HepG2 (cell line): ENCODE measurements at regions not wholly inside any gene's neighbourhood (a gene's known extent, or its start where the extent isn't known, plus 50 kb on each side); places are given as distances from the start of the nearest gene placed in this dataset.
"Not testable (repeated sequence)": the region's sequence is repeated elsewhere in the genome, so short reads cannot be mapped to it uniquely, and the experiment has no call there.

Source experiments
- ATAC-seq: fragments of 200-7000 bp; cut with Tn5 transposase; 3 replicates; pipeline ENCODE4 v1.9.1; 2020; ENCODE audit warnings: mild to moderate bottlenecking, moderate library complexity
- BruUV-seq: library from RNA; stranded (reverse); fragments of 400-500 nt; replicated peaks from 2 replicates; lab custom pipeline; 2021; lab: Mats Ljungman, UMichigan
- CTCF ChIA-PET: fragments of 300-600 bp; formaldehyde crosslinking; extraction: SDS; loops from one replicate; lab custom pipeline; 2021; ENCODE audit warnings: low total read pairs, inconsistent platforms, low intra/inter-chr PET ratio; lab: Yijun Ruan, JAX
- POLR2A ChIA-PET: fragments of 350-600 bp; sonication (Branson Sonifier 250); formaldehyde crosslinking; loops from one replicate; lab custom pipeline; 2020; ENCODE audit warnings: antibody characterized with exemption, inconsistent platforms; lab: Yijun Ruan, JAX
- DNase-seq: peaks from one replicate; pipeline ENCODE4 v3.0.0-alpha.2; 2015; ENCODE audit warnings: low spot score
- FAIRE-seq: peaks from 3 replicates; lab custom pipeline; 2011; peaks lifted over from hg19 to GRCh38; lab: Jason Lieb, UNC
- H2AFZ ChIP-seq: one replicate; pipeline ENCODE4 v1.6.1; 2011; ENCODE audit warnings: low read length, inconsistent platforms
- H3K27ac ChIP-seq: fragments of 300-600 bp; 3 replicates; pipeline ENCODE4 v1.8.0; 2011; ENCODE audit warnings: mixed run types, mild to moderate bottlenecking, mixed read lengths, low read length, inconsistent platforms; ENCODE audit not compliant: insufficient read depth; ENCODE audit errors: extremely low read length
- H3K27me3 ChIP-seq, 2 experiments: fragments of 200-600 bp in 1 of 2; 2 replicates in 1 of 2; 3 replicates in 1 of 2; pipeline versions ENCODE4 v1.6.0 to v1.8.0; 2011; ENCODE audit warnings: low read length in 2 of 2, mild to moderate bottlenecking in 2 of 2, moderate library complexity in 2 of 2, inconsistent platforms in 1 of 2; ENCODE audit not compliant: insufficient read depth in 2 of 2, control insufficient read depth in 1 of 2
- H3K36me3 ChIP-seq, 2 experiments: fragments of 200-600 bp in 1 of 2; replicated peaks in 1 of 2; 2 replicates in 1 of 2; 3 replicates in 1 of 2; pipeline versions ENCODE4 v1.5.1 to v1.8.0; 2011; ENCODE audit warnings: low read length in 2 of 2, inconsistent platforms in 1 of 2; ENCODE audit not compliant: insufficient read depth in 2 of 2, control insufficient read depth in 1 of 2
- H3K4me1 ChIP-seq: 2 replicates; pipeline ENCODE4 v1.5.1; 2012; ENCODE audit warnings: low read length, inconsistent platforms; ENCODE audit not compliant: insufficient read depth
- H3K4me2 ChIP-seq: 2 replicates; pipeline ENCODE4 v1.6.0; 2011; ENCODE audit warnings: low read depth, low read length, inconsistent platforms
- H3K4me3 ChIP-seq, 3 experiments: fragments of 200-600 bp in 1 of 3; sonication (generic), shearing (Covaris generic) in 1 of 3; replicated peaks in 1 of 3; 2 replicates each; pipeline ENCODE4 v1.5.1; 2011 to 2016; ENCODE audit warnings: low read length in 3 of 3, inconsistent platforms in 2 of 3, low read depth in 2 of 3, mild to moderate bottlenecking in 2 of 3, control low read depth in 1 of 3, mixed read lengths in 1 of 3; ENCODE audit not compliant: insufficient read depth in 1 of 3
- H3K79me2 ChIP-seq: one replicate; pipeline ENCODE4 v1.6.1; 2011; ENCODE audit warnings: low read length, inconsistent platforms; ENCODE audit not compliant: insufficient read depth
- H3K9ac ChIP-seq: 2 replicates; pipeline ENCODE4 v1.6.0; 2011; ENCODE audit warnings: mild to moderate bottlenecking, low read depth, low read length, inconsistent platforms; ENCODE audit not compliant: insufficient read depth
- H3K9me3 ChIP-seq: 2 replicates; pipeline ENCODE4 v1.5.1; 2012; ENCODE audit warnings: mild to moderate bottlenecking, low read length
- H4K20me1 ChIP-seq: 2 replicates; pipeline ENCODE4 v1.6.0; 2011; ENCODE audit warnings: inconsistent platforms, mild to moderate bottlenecking, low read length, moderate library complexity; ENCODE audit not compliant: insufficient read depth
- POLR2AphosphoS5 ChIP-seq: IDR thresholded peaks from 2 replicates; pipeline ENCODE4 v1.6.1; 2012; ENCODE audit warnings: low read depth, low read length
- RAD21 ChIP-seq: fragments of 450-650 bp; formaldehyde crosslinking; IDR thresholded peaks from 2 replicates; pipeline ENCODE4 v1.5.0; 2020; ENCODE audit warnings: mild to moderate bottlenecking
- SMAD9 ChIP-seq: sonication (generic); formaldehyde crosslinking; IDR thresholded peaks from 2 replicates; pipeline ENCODE4 v1.5.1; 2020; ENCODE audit warnings: mild to moderate bottlenecking, missing genetic modification reagents
- ZFP62 ChIP-seq: sonication (generic); formaldehyde crosslinking; IDR thresholded peaks from 2 replicates; pipeline ENCODE4 v1.4.0; 2020; ENCODE audit warnings: missing genetic modification reagents
- ZNF225 ChIP-seq: sonication (generic); formaldehyde crosslinking; IDR thresholded peaks from 2 replicates; pipeline ENCODE4 v1.4.0; 2020; ENCODE audit warnings: mild to moderate bottlenecking, missing genetic modification reagents
- ZNF562 ChIP-seq: sonication (generic); formaldehyde crosslinking; IDR thresholded peaks from 2 replicates; pipeline ENCODE4 v1.8.0; 2022; ENCODE audit warnings: missing genetic modification reagents, borderline replicate concordance
- ZNF816 ChIP-seq: sonication (generic); formaldehyde crosslinking; IDR thresholded peaks from 2 replicates; pipeline ENCODE4 v1.8.0; 2022; ENCODE audit warnings: missing genetic modification reagents, mild to moderate bottlenecking, borderline replicate concordance
- WGBS: methylation state at CpG from one replicate; pipeline ENCODE4 v1.1.6; 2017; ENCODE audit warnings: low lambda C conversion rate; 5-methylcytosine and 5-hydroxymethylcytosine counted together
- in situ Hi-C: cut with HindIII; loops from 2 replicates; pipeline ENCODE4 v1.10.0; 2017; ENCODE audit warnings: low pct_unique_long_range_greater_than_20kb; ENCODE audit not compliant: extremely low pct_ligation_motif_present
- intact Hi-C: fragments of 100-400 bp; cut with micrococcal nuclease; formaldehyde crosslinking; loops from one replicate; pipeline ENCODE4 v1.10.0; 2022; ENCODE audit not compliant: unreplicated experiment
- TF ChIP-seq, protein P1 (sequence below): sonication (generic); formaldehyde crosslinking; IDR thresholded peaks from 2 replicates; pipeline ENCODE4 v1.4.0; 2020; ENCODE audit warnings: mild to moderate bottlenecking, missing genetic modification reagents
- TF ChIP-seq, protein P2 (sequence below): sonication (generic); formaldehyde crosslinking; IDR thresholded peaks from 2 replicates; pipeline ENCODE4 v1.5.0; 2020; ENCODE audit warnings: missing genetic modification reagents

DNA sequence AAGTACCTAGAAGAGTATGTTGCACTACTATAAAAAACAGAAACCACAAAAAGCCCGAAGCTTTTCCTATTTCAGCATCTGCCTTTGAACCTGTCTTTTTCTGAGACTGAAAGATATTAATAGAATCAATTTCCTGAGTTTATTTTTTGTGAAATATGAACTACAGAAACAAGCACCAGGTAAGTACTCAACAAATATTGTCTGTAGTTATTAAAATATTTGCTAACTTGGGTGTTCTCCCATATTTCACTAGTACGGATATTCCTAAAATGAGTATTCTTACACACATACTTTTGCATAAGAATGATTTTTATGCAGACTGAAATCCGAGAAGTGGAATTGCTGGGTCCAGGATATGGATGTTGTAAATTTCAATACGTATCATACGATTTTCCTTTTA is 188.0 kb downstream of the OR4C45 start (continued):
- TF ChIP-seq ZNF562 (CRISPR knock-in tag) (no peak), ZNF816 (CRISPR knock-in tag) (no peak), RAD21 (CRISPR knock-in tag) (no peak), ZFP62 (no peak), SMAD9 (CRISPR knock-in tag) (no peak), ZNF225 (CRISPR knock-in tag) (no peak), POLR2AphosphoS5 (no peak)
- TF ChIP-seq, protein P1, sequence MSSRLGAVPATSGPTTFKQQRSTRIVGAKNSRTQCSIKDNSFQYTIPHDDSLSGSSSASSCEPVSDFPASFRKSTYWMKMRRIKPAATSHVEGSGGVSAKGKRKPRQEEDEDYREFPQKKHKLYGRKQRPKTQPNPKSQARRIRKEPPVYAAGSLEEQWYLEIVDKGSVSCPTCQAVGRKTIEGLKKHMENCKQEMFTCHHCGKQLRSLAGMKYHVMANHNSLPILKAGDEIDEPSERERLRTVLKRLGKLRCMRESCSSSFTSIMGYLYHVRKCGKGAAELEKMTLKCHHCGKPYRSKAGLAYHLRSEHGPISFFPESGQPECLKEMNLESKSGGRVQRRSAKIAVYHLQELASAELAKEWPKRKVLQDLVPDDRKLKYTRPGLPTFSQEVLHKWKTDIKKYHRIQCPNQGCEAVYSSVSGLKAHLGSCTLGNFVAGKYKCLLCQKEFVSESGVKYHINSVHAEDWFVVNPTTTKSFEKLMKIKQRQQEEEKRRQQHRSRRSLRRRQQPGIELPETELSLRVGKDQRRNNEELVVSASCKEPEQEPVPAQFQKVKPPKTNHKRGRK (CRISPR knock-in tag): no peak
- TF ChIP-seq, protein P2, sequence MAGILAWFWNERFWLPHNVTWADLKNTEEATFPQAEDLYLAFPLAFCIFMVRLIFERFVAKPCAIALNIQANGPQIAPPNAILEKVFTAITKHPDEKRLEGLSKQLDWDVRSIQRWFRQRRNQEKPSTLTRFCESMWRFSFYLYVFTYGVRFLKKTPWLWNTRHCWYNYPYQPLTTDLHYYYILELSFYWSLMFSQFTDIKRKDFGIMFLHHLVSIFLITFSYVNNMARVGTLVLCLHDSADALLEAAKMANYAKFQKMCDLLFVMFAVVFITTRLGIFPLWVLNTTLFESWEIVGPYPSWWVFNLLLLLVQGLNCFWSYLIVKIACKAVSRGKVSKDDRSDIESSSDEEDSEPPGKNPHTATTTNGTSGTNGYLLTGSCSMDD (CRISPR knock-in tag): no peak

DNA sequence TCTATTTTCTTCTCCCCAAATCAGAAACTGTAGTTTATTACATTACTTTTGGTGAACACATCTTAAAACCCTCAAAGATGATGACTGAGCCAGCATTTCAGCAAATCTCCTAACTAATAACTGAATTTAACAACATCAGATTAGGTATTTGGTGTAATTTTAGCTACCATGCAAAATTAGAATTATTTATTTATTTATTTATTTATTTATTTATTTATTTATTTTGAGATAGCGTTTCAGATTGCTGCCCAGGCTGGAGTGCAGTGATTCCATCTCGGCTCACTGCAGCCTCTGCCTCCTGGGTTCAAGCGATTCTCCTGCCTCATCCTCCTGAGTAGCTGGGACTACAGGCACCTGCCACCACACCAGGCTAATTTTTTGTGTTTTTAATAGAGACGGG is 205.7 kb downstream of the OR4C45 start:
- H2AFZ ChIP-seq, BruUV-seq, DNase-seq, ATAC-seq, H3K9ac ChIP-seq, H3K27ac ChIP-seq, H3K79me2 ChIP-seq, FAIRE-seq, intact Hi-C loops, in situ Hi-C loops, H3K4me2 ChIP-seq, CTCF ChIA-PET, H3K4me1 ChIP-seq, H3K4me3 ChIP-seq, H4K20me1 ChIP-seq, H3K27me3 ChIP-seq, H3K36me3 ChIP-seq, POLR2A ChIA-PET: not testable (repeated sequence)
- WGBS: 9% methylated on average over 4 of the region's 4 CpGs
- H3K9me3 ChIP-seq: peaks cover 50% of the 10 kb centered on the region
